LNCaP clone FGC (cell line): ENCODE measurements at regions not wholly inside any gene's neighbourhood (a gene's known extent, or its start where the extent isn't known, plus 50 kb on each side); places are given as distances from the start of the nearest gene placed in this dataset.
"Not testable (repeated sequence)": the region's sequence is repeated elsewhere in the genome, so short reads cannot be mapped to it uniquely, and the experiment has no call there.

Experiments used
- DNase-seq: peaks from one replicate; pipeline ENCODE4 v3.0.0-alpha.2; 2011; ENCODE audit warnings: low read depth
- H3K4me3 ChIP-seq: 2 replicates; pipeline ENCODE4 v1.5.1; 2011; ENCODE audit warnings: mild to moderate bottlenecking, low read depth, low read length, control low read depth
- CTCF ChIP-seq: IDR thresholded peaks from 2 replicates; pipeline ENCODE4 v1.5.1; 2012; ENCODE audit warnings: mild to moderate bottlenecking; ENCODE audit not compliant: control insufficient read depth, insufficient read depth; ENCODE audit errors: extremely low read depth

- TF ChIP-seq CTCF = no peak
- DNase-seq = no peak
- no peak overlapping the region for H3K4me3 ChIP-seq
These were observed 68.4 kb upstream of the PPM1H start for GRCh38 chr12:63003223-63003819.

- DNase-seq, H3K4me3 ChIP-seq: not testable (repeated sequence)
These were observed 67.1 kb upstream of the PPM1H start for GRCh38 chr12:63002059-63002458.

- no peak for TF ChIP-seq CTCF
- H3K4me3 ChIP-seq = no peak overlapping the region
- DNase-seq = no peak
These were observed 63.5 kb upstream of the PPM1H start for GRCh38 chr12:62998454-62998853.

- no peak for TF ChIP-seq CTCF
- no peak for DNase-seq
- no peak overlapping the region for H3K4me3 ChIP-seq
These were observed 60.1 kb upstream of the PPM1H start for GRCh38 chr12:62995097-62995496.

- no peak for TF ChIP-seq CTCF
- no peak for DNase-seq
- no peak overlapping the region for H3K4me3 ChIP-seq
These were observed 51.9 kb upstream of the PPM1H start for GRCh38 chr12:62986844-62987243.
